GM18907 (cell line): ENCODE measurements at regions not wholly inside any gene's neighbourhood (a gene's known extent, or its start where the extent isn't known, plus 50 kb on each side); places are given as distances from the start of the nearest gene placed in this dataset.

Source experiments
- ATAC-seq: cut with Tn5 transposase; IDR thresholded peaks from one replicate; pipeline ENCODE4 v1.9.1; 2021; ENCODE audit warnings: mild to moderate bottlenecking, moderate library complexity; ENCODE audit not compliant: unreplicated experiment

GRCh38 chr5:1936901-1937300, 54.2 kb upstream of the IRX4 start:
- no peak for ATAC-seq

- no peak for ATAC-seq
These were observed 53.7 kb upstream of the IRX4 start for GRCh38 chr5:1936413-1936812.

DNA sequence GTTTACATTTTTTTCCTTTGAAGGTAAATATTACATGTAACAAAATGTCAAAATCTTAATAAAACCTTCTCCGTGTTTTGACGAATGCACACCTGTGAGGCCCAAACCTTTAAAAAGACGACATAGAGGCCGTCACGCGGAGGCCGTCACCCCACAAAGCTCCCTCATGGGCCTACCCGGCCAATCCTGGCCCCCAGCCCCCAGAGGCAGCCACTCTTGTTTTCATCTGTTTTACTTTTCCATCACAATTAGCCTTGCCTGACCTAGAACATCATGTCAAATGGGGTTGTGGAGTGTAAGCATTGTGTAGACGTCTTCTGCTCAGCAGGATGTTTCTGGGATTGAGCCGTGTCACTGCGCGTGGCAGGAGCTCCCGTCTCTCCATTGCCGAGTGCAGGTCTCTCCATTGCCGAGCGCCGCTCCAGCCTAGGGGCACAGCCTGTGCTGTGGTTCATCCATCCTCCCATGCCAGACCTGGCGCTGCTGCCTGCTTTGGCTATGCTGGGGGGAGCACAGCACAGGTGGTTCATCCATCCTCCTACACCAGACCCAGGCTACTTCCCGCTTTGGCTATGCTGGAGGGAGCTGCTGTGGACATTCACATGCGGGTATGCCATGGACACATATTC, 52.2 kb upstream of the IRX4 start:
- no peak for ATAC-seq

- ATAC-seq = no peak
These were observed 51.3 kb upstream of the IRX4 start for GRCh38 chr5:1934056-1934394.

- ATAC-seq = no peak
These were observed 50.8 kb upstream of the IRX4 start for GRCh38 chr5:1933364-1934055.
